Lower leg skin (tissue), 4 donors: ENCODE measurements at regions not wholly inside any gene's neighbourhood (a gene's known extent, or its start where the extent isn't known, plus 50 kb on each side); places are given as distances from the start of the nearest gene placed in this dataset.

ENCODE experiments used
- DNase-seq, 2 donors: peaks; one replicate each; pipeline ENCODE4 v3.0.0-alpha.2; 2019; ENCODE audit warnings: low spot score in 2 of 2
- H3K4me3 ChIP-seq: fragments of 200-600 bp; sonication (generic); 2 replicates; pipeline ENCODE4 v1.5.1; 2017; ENCODE audit warnings: mild to moderate bottlenecking, low read depth; ENCODE audit not compliant: poor library complexity, severe bottlenecking
- POLR2A ChIP-seq, 2 donors: fragments of 450-650 bp; IDR thresholded peaks; one replicate each; pipeline ENCODE4 v1.6.1; 2016 to 2017; ENCODE audit warnings: antibody characterized with exemption in 2 of 2, mild to moderate bottlenecking in 1 of 2, moderate library complexity in 1 of 2
- WGBS, 2 donors: methylation state at CpG; one replicate each; pipeline ENCODE4 v1.1.5; 2018; 5-methylcytosine and 5-hydroxymethylcytosine counted together
- intact Hi-C: fragments of 100-400 bp; cut with DNase I; formaldehyde crosslinking; loops from one replicate; pipeline ENCODE4 v1.15.0; 2023; ENCODE audit warnings: low total_unique reads
- TF ChIP-seq, protein P1 (sequence below), 3 donors: fragments of 450-650 bp; IDR thresholded peaks; one replicate each; pipeline ENCODE4 v1.5.1; 2016; ENCODE audit warnings: antibody characterized with exemption in 3 of 3, mild to moderate bottlenecking in 3 of 3, moderate library complexity in 2 of 3

DNA sequence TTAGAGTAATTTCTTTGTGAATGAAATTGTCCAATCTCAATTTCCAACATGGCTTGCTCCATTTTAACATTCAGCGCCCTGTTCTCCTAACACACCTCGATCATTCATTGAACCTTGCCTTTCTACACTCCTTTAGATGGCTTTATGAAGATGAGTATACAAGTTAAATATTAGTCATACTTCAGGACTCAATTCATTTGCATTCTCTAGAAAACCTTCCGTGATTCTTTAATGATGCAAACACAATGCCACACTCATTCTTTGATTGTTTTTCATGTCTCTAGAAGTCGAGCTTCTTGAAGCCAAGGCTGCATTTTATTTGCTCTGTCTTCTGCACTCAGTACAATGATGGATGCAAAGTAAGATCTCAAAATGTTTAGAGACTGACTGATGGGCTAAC, 641.2 kb downstream of the DOK5 start:
- intact Hi-C loops, result no loop called here
- no peak for TF ChIP-seq POLR2A (IDR thresholded peaks at IDR 0.05)
- TF ChIP-seq, protein P1, sequence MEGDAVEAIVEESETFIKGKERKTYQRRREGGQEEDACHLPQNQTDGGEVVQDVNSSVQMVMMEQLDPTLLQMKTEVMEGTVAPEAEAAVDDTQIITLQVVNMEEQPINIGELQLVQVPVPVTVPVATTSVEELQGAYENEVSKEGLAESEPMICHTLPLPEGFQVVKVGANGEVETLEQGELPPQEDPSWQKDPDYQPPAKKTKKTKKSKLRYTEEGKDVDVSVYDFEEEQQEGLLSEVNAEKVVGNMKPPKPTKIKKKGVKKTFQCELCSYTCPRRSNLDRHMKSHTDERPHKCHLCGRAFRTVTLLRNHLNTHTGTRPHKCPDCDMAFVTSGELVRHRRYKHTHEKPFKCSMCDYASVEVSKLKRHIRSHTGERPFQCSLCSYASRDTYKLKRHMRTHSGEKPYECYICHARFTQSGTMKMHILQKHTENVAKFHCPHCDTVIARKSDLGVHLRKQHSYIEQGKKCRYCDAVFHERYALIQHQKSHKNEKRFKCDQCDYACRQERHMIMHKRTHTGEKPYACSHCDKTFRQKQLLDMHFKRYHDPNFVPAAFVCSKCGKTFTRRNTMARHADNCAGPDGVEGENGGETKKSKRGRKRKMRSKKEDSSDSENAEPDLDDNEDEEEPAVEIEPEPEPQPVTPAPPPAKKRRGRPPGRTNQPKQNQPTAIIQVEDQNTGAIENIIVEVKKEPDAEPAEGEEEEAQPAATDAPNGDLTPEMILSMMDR (IDR thresholded peaks at IDR 0.05), result no peak
- WGBS, 2 donors, result 81 to 83% methylated on average over 4 of the region's 4 CpGs

DNA sequence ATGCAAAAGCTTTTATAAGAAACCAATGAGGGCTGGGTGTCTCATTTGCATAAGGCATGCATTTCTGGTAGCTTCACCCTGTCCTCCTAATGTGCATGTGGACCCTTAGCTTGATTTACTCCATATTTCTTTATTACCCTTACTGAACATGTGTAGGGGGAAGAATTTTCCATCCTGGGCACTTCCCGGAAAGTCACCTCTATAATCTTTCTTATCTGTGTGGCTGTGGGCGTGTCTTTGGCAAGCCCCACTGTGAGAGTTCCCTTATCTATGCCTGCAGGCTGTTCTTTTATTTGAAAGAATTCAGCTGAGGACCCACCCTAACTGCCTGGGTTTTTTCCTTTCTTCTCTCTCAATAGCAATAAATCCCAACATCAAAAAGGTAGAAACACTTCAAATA, 627.8 kb downstream of the DOK5 start:
- no peak for TF ChIP-seq POLR2A (IDR thresholded peaks at IDR 0.05)
- TF ChIP-seq, protein P1 (IDR thresholded peaks at IDR 0.05), result no peak
- no peak overlapping the region for H3K4me3 ChIP-seq
- DNase-seq, result no peak
- intact Hi-C loops, result no loop called here
- 34 to 41% methylated on average over 2 of the region's 2 CpGs for WGBS, 2 donors

More for the DNA sequence above, 641.2 kb downstream of the DOK5 start:
- DNase-seq, result no peak
- no peak overlapping the region for H3K4me3 ChIP-seq

DNA sequence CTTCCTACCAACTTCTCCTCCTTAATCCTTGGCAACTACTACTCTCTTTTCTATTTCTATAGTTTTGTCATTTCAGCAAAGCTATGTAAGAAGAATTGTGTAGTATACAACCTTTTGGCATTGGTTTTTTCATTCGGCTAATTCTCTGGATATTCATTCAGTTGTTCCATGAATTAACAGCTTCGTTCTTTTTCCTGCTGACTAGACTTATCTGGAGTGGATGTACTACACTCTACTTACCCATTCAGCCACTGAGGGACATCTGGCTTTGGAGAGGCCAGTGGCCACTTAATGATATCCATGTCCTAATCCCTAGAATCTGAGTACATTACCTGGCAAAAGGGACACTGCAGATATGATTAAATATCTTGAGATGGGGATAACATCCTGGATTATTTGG, 623.9 kb downstream of the DOK5 start:
- intact Hi-C loops, result no loop called here
- TF ChIP-seq, protein P1 (IDR thresholded peaks at IDR 0.05), result no peak
- no peak for TF ChIP-seq POLR2A (IDR thresholded peaks at IDR 0.05)
- DNase-seq, result no peak
- H3K4me3 ChIP-seq, result no peak overlapping the region
- 83 to 87% methylated on average over 2 of the region's 2 CpGs for WGBS, 2 donors

DNA sequence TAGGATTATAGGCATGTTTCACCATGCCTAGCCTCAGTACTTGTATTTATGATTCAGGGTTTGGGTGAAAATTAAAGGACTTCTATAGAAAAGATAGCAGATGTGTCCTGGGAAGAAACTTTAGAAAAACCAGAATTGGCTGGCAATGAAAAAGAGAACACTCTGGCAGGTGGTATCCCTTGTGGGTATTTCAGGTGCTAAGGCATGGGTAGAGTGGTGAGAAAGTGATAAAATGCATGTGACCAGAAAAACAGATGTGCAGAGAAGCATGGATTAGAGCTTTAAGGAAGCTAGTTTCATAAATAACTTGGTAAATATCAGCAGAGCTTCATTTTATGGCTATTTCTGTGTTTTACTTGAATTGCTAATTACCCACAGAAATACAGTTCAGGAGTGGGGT, 622.2 kb downstream of the DOK5 start:
- intact Hi-C loops, result no loop called here
- DNase-seq, result no peak
- H3K4me3 ChIP-seq, result no peak overlapping the region
- TF ChIP-seq POLR2A (IDR thresholded peaks at IDR 0.05), result no peak
- TF ChIP-seq, protein P1 (IDR thresholded peaks at IDR 0.05), result no peak

DNA sequence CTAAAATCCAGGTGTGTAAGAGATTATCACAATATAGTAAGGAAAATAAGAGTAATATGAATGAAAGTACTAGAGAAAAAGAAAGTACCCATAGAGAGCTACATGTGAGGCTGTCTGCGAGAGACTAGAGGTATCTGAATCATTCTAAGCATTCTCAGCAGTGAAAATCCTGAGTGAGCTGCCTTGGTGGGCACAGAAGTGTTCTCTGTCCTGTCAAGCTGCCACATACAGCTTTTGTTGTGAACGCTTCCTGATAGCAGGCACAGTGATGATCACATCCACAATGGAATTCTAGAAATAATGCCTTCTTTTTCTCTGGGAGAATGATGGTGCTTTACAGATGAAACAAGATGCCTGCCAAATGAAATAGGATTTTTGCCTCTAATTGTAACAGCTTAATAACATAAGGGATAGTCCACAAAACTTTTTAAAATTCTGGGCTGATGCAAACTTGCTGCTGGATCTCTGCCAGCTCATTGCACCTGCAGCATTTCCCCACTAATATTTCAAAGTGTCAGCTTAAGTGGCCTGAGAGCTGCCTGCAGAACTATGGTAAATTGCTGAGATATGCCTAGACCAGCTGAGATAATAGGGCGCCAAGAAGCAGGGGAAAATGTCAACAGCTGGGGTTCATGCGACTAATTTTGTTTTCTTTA, 620.5 kb downstream of the DOK5 start:
- intact Hi-C loops, result no loop called here
- TF ChIP-seq, protein P1 (IDR thresholded peaks at IDR 0.05), result no peak
- TF ChIP-seq POLR2A (IDR thresholded peaks at IDR 0.05), result no peak
- DNase-seq, result no peak
- H3K4me3 ChIP-seq, result no peak overlapping the region
- whole genome bisulfite sequencing, 2 donors, result 35 to 36% methylated on average over 4 of the region's 4 CpGs

DNA sequence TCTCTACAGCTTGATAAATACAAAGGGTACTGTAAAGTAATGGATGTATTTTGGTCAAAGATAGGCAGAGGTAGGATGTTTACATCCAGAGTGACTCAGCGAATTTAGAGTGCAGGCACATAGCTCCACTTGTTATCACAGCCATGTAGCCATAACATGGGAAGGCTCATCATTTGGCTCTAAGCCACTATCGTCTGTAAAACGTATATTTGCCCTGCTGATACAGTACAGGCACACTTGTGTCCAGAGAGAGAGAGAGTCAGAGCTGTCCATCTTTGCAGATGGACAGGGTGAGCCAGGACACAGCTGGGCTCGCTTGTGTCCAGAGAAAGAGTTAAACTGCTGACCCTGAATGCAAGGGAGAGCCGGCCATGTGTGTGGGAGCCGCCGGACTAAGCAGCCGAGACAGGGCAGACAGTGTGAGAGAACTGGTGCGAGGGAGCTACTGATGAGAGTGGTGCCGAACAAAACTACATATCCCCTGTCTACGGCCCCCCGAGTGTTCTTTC, 619.0 kb downstream of the DOK5 start:
- intact Hi-C loops, result no loop called here
- 76 to 78% methylated on average over 12 of the region's 12 CpGs for WGBS, 2 donors
- TF ChIP-seq, protein P1 (IDR thresholded peaks at IDR 0.05), result no peak
- no peak for TF ChIP-seq POLR2A (IDR thresholded peaks at IDR 0.05)
- H3K4me3 ChIP-seq, result no peak overlapping the region
- DNase-seq, result no peak
